SKM-1 treated with dmso at 0.1 percent for 144 hours (cell line): ENCODE measurements at regions not wholly inside any gene's neighbourhood (a gene's known extent, or its start where the extent isn't known, plus 50 kb on each side); places are given as distances from the start of the nearest gene placed in this dataset.
"Not testable (repeated sequence)": the region's sequence is repeated elsewhere in the genome, so short reads cannot be mapped to it uniquely, and the experiment has no call there.

Experiments used
- DNase-seq: peaks from one replicate; lab custom pipeline; 2025; ENCODE audit not compliant: unreplicated experiment; lab: John Stamatoyannopoulos, UW

DNA sequence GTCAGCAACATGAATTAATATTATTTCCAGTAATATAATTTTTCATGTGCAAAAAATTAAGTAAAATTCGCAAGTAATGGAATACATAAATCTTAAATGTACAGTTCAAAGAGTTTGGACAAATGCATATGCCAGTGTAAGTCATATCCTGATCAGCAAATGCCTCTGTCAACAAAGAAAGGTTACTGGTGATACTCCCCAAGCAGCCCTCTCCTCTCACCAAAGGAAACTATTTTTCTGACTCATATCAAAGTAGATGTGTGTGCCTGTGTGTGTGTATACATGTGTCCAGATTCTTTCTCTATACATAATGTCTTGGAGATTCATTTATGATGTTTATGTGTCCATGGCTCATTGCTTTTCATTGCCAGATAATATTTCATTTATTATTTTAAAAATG lies 1035.0 kb downstream of the SLC16A7 start:
- no peak for DNase-seq

DNA sequence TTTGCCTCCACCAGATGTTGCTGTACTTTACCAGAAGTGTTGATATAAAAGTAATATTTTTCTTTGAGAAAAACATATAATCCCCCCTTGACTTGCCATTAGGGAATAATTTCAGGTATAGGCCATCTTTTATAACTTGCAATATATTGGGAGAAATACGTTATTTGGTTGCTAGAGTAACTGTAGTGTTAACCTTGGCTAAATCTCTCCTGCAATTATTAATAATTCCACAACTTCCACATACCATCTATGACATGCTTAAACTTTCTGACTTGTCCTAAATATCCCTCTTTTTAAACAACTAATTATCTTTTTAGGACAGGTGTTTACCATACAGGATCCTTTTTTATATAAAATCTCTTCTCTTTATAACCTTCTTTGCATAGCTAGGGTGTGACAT lies 1048.2 kb downstream of the SLC16A7 start:
- no peak for DNase-seq

DNA sequence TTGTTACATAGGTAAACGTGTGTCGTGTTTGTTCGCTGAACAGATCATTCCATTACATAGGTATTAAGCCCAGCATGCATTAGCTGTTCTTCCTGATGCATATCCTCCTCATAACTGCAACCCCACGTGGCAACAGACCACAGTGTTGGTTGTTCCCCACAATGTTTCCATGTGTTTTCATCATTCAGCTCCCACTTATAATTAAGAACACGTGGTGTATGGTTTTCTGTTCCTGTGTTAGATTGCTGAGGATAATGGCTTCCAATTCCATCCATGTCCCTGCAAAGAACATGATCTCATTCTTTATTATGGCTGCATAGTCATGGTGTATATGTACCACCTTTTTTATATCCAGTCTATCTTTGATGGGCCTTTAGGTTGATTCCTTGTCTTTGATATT lies 1071.1 kb downstream of the SLC16A7 start:
- DNase-seq: no peak

DNA sequence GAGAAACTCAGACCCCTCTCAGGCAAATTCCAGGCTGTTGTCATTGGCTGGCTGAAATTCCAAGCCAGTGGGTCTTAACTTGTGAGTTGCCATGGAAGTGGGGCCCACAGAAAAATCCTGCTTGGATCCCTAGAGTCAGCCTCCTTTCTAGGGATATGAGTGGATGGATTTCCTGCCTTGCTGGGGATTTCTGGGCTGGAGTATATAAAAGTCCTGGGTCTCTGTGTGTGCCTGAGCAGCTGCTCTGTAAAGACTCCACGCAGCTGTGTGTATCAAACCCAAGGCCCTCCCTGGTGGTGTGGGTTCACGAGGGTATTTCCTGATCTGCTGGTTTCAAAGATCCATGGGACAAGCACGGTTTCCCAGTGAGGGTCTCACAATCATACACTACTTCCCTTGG lies 1077.1 kb downstream of the SLC16A7 start:
- no peak for DNase-seq

DNA sequence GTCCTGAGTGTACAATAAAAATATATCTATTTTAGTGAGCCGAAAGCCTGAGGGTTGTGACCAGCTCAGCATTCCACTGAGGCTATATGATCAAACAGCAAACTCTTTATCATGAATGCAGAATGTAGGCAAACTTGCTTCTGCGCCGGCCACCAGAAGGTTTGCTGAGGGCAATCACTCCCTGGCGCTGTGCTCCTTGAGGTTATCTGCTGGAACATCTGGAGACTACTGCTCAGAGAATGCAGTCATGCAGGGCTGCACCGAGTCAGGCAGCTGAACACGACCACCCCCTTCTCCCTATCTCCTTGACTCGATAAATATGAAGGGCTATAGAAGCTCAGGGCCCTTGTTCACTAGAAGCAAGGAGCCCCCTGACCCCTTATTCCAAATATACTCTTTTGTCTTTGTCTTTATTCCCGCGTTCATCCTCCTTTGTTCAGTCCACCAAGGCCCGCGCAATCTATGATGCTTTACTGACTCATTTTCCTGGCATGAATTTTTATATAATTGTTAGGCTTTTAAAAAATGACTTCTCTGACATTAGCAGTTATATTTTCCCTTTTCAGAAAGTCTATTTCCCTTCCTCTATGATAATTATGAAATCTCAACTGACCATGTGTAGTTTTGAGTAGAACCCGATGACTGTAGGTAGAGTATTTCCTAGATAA lies 1089.3 kb downstream of the SLC16A7 start:
- DNase-seq: no peak

DNA sequence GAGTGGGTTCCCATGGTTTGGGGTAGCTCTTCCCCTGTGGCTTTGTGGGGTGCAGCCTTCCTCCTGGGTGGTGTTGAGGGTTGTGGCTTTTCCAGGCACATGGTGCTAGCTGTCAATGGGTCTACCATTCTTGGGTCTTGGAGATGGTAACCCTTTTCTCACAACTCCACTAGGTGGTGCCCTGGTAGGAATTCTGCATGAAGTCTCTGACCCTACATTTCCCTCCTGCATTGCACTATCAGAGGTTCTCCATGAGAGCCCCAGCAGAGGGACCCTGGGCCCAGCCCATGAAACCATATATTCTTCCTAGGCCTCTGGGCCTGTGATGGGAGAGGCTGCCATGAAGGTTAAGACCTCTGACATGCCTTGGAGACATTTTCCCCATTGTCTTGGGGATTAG lies 1093.3 kb downstream of the SLC16A7 start:
- no peak for DNase-seq

DNA sequence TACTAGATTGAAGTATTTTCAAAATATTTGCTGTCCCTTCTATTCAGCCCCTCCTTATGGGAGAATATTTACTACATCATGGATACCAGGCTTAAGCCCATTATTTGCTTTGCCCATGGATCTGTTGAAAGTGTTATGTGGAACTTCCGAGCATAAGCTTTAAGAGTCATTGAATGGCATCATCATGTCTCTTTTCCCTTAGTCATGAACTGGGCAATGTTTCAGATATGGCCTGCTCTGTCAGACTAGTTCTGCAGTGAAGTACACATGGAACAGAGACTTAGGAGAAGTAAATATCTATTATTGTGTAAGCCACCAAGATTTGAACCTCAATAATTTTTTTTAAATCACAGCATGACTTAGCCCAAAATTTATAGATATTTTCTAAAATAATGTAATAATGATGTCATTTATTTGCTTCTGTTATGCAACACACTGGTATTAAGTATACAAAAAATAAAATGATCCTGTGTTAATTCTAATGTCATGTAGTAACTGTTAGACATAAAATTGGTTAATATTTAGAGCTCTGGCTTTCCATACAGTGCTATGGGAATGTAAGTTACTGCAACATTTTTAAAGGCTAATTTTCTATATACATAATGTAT lies 1097.3 kb downstream of the SLC16A7 start:
- no peak for DNase-seq

DNA sequence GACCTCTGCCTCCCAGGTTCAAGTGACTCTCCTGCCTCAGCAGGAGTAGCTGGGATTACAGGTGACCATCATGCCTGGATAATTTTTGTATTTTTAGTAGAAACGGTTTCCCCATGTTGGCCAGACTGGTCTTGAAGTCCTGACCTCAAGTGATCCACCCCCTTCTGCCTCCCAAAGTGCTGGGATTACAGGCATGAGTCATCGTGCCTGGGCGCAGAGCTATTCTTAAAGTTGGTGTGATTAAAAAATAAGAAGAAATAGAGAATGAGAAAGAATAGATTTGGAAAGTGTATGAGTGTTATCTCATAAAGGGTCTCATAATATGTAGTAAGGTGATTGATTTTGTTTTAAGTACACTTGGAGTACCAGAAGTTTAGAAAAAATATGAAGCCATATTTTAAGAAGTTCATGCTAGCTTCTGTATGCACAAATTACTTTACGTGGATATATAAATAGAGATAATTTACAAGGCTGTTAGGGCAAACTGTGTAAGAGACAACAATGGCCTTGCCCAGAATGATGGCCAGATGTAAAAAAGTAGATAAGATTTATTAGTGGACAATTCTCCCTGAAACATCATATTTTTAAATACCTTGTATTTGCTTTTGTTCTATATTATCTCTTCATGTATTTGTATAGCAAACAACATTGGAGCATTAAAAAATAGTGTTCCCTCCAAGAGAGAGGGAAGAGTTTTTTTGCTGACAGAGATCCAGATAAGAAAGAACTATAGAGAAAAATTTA lies 1108.5 kb downstream of the SLC16A7 start:
- no peak for DNase-seq

DNA sequence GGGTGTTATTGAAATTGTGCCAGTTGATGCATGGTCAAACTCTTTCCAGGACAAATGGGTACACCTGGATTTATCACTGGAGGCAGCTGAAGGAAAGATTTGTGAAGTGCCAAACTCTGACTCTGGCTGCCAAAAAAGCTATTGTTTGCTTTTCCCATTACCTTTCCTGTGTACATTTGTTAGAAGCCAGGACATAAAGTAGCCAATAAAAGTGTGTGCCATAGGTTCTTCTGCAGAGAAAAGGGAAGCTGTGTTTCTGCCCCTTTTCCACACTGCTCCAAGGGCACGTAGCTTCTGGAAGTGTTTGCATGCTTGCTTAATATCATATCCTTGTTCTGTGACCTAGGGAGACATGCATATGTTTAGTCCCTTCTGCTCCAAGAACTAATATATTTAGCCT lies 1114.4 kb downstream of the SLC16A7 start:
- no peak for DNase-seq

DNA sequence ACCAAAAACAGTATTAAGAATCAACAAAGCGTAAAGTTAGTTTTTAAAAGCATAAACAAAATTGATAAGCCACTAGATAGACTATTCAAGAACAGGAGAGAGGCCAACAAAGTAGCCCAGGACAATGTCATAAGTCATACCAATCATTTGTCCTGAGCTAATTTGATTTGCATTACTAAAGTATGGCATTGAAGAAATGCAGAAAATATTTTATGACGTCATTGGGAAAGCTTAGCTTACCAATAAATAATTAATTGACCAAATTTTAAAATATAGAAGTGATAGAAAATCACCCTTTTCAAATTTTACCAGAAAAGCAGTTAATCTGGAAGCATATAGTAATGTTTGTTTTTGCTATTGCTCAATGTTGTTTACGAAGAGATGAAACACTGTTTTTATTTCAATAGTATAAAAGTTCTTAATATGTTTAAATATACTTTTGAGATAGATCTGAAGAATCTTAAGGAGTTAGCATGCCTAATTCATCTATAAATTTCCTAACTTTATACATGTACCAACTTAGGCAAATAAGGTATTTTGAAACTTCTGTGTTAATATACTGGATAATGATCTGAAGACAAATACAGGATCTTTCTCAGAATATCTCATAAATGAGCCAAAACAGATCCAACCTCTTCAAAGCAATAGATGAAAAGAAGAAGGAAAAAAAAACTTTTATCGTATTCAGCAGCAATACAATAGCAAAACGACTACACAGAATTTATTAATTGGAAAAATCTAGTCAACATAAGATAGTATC lies 1118.5 kb downstream of the SLC16A7 start:
- DNase-seq: no peak

DNA sequence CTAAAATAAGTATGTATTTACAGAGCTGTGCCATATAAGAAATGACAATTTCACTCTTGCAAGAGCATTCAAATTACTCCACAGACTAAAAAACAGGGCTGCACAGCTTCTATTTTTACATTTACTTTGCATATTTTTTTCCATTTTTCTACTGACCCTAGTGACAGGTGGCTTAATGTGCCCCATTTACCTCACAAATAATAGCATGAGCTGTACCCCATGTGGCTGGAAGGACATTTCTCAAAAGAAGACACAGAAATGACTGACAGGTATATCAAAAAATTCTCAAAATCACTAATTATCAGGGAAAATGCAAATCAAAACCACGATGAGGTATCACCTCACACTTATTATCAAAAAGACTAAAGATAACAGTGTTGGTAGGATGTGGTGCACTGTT lies 1128.6 kb downstream of the SLC16A7 start:
- DNase-seq: no peak

DNA sequence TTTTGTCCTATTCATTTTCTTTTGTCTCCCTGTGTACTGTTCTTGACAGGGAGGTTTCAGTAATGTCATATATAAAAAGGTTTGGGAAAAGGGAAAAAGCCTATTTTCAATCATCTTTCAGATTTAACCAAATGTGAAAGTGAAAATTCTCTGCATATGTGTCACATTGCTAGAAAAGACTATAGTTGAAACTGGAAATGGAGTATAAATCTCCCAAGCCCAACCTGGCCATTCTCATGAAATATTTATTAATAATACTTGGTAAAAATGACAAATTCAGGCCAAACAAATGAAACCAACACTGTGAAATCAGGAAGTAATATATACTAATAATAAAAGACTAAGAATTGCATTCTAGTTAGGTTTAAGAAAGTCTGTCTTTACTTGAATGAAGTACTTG lies 1129.2 kb downstream of the SLC16A7 start:
- no peak for DNase-seq

DNA sequence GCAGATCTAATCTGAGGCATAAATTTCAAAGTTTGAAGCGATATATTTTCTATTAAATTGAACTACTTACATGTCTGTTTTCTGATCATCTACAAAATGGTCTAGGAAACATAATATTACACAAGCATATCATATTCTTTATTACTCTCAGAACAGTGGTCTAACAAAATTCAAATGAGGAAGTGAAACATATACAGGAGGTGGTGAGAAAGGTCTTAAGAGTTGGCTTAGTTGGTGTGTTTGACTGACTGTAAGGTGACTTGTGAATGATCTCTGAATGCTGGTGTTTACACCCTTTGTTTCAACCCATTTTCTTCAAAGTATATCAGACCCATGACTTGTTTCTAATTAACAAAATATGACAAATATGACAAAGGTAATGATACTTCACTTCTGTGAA lies 1156.8 kb downstream of the SLC16A7 start:
- no peak for DNase-seq

DNA sequence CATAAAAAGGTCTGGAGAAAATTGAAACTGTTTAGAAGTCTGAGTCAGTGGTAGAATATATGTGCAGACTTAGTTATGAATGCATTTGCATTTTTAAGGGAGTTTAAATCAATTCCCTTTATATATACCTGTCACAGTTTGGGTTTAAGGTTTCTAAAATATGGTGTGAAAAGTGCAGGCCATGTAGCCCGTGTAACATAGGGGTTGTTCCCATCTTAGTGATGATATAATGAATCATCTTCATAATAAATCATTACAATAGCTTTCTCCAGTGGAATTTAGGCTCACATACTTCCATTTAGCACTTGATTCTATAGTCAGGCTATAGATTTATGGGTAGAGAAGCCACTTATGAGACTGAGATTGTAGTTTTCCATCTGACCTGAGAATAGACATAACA lies 1162.4 kb downstream of the SLC16A7 start:
- DNase-seq: no peak

DNA sequence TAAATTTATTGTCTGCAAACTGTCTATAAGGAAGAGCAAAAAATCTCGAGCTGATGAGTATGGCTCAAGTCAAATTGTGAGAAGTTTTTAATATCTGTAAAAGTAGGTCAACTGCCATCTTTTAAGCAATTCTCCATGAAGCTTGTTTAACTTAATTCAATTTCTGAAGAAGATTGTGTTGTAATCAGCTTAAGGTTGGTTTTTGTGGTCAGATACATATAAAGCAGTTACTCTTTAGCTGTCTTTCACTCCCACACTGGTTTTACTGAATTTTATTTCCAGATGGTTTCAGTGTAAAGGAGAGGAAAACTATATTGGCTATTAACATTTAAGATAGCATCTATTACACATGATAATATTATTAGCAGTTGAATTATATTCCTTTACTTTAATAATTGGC lies 1165.1 kb downstream of the SLC16A7 start:
- no peak for DNase-seq

DNA sequence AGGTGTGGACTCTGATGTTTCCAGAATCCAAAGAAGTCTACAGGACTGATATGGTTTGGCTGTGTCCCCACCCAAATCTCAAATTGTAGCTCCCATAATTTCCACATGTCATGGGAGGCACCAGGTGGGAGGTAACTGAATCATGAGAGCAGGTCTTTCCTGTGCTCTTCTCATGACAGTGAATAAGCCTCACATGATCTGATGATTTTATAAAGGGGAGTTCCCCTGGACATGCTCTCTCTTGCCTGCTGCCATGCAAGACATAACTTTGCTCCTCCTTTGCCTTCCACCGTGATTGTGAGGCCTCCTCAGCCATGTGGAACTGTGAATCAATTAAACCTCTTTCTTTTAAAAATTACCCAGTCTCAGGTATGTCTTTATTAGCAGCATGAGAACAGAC lies 1205.3 kb downstream of the SLC16A7 start:
- DNase-seq: not testable (repeated sequence)

DNA sequence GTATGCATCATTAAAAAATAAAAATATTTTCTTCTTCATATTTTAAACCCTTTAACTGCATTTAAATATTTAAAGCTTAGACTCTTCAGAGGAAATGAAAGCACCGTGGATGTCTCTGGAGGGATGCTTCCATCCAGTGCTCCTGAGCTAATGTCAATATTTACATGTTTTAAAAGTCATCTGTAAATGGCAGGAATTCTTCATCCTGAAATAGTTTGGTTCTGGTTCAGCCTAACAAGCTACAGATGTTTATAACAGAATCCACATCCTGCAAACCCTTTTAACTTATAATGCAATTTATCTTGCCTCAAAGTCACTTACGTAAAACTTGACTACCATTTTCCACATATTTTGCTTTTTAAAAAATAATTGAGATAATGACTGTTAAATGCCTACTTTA lies 1207.3 kb downstream of the SLC16A7 start:
- DNase-seq: no peak

DNA sequence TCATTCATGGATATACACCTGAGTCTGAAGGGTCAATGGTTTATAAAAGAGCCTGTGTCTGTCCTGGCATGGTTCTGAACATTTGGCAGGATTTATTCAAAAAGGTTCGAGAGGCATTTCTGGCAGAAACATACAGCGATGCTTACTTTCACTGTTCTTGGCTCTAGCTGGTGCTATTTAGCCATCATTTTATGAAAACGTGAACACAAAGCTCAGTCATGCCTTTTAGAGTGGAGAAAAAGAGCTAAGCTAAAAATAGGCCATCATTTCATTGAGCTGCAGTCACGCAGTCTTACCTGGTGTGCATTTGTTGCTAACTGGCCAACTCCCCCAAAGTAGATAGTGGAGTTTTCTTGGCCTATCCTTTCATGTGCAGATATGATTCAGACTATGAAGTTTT lies 1209.5 kb downstream of the SLC16A7 start:
- DNase-seq: no peak

DNA sequence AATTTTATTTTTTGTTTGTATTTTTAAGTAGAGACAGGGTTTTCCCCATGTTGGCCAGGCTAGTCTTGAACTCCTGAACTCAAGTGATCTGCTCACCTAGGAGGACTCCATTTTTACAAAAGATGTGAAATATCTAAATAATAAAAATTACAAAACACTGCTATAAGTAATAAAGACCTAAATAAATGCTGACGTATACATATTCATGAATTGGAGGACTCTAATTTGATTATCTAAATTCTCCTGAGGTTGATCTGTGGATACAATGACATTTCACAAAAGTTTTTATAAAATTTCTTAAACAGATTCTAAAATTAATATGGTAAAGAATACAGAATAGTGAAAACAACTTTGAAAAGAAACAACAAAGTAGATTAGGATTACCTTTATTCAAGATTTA lies 1224.0 kb downstream of the SLC16A7 start:
- DNase-seq: no peak

DNA sequence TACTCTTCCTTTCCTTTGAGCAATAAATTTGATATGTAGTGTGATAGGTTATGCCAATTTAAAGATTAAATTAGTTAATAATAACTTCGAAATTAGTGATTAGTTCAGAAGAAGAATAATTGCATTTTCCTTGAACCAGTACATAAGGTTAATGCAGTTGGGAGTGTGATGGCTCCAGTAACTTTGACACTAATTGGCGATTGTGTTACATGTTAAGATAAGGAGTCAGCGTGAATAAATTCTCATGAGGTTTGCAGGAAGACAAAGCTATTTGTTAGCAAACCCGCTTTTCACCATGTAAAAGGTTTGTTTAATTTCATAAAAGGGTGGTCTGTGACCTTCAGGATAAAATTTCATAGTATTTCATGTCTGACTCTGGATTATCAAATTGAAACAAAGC lies 1226.8 kb downstream of the SLC16A7 start:
- DNase-seq: no peak

DNA sequence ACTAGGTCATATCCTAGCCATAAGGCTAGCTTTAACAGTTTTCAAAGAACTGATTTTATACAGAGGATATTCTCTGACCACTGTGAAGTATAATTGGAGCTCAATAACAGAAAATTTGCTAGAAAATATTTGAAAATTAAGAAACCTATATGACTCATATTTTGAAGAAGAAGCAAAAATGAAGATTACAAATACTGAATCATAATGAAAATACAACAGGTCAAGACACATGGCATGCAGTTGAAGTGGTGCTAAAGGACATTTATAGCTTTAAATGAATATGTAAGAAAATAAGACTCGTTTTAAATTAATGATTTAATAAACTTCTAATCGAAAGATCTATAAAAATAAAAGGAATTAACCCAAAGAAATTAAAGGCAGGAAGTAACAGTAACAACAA lies 1234.6 kb downstream of the SLC16A7 start:
- DNase-seq: no peak

DNA sequence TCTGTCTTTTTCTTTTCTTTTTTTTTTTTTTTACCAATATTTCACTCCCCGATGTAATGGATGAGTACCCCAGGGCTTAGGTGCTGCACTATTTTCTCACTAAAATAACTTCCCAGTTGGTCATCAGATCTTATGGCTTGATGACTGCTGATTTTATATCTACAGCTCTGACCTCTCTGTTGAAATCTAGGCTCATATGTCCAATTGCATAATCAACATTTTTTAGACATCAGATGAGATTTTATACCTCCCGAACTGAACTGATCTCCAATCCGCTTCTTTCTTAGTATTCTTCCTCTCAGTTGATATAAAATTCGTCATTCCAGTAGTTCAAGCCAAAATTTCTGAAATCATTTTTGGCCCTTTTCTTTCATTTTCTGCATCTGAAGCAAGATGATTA lies 1236.5 kb downstream of the SLC16A7 start:
- no peak for DNase-seq
